ENCODE measurements at regions not wholly inside any gene's neighbourhood (a gene's known extent, or its start where the extent isn't known, plus 50 kb on each side); places are given as distances from the start of the nearest gene placed in this dataset.

GRCh38 chr3:117722856-117723255, 1013.3 kb downstream of the TUSC7 start:
- TF ChIP-seq POLR2A (IDR thresholded peaks at IDR 0.05; ENCODE audit: low read length) = no peak
- TF ChIP-seq GATA1 (IDR thresholded peaks at IDR 0.05; ENCODE audit: low read depth, low read length) = no peak
